ENCODE measurements at regions not wholly inside any gene's neighbourhood (a gene's known extent, or its start where the extent isn't known, plus 50 kb on each side); places are given as distances from the start of the nearest gene placed in this dataset.

- peak; percentile 41 for TF ChIP-seq CTCF (conservative IDR thresholded peaks at IDR 0.05; ENCODE audit: low read length)
- TF ChIP-seq EZH2phosphoT487 (IDR thresholded peaks at IDR 0.05; ENCODE audit: borderline replicate concordance) = no peak
These were observed 618.7 kb downstream of the EDEM1 start for GRCh38 chr3:5806192-5806591.

Measured in Loucy (cell line).